Fibroblast of skin of right biceps (primary cell): ENCODE measurements at regions not wholly inside any gene's neighbourhood (a gene's known extent, or its start where the extent isn't known, plus 50 kb on each side); places are given as distances from the start of the nearest gene placed in this dataset.
A peak's percentile ranks its signal among the peaks of the same experiment; 100 is the strongest.

Experiments used
- DNase-seq: peaks from one replicate; pipeline ENCODE4 v3.0.0-alpha.2; 2013

DNA sequence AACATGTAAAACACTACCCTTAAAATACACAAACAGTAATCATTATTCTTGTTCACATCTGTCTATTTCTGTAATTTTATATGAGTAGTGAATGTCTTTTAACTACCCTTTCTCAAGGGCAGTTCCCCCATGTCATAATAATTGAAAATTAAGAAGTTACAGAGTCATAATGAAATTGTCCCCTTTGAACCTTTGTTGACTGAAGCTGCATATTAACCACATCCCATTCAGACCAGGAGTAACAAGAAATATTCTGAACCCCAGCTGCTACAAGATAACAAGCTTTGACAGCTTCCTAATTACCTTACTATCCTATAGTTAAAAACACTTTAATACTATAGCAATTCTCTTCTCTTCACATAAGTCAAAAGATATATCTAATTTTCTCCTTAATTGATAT, 635.9 kb upstream of the SUCLG2 start:
- DNase-seq = no peak

- DNase-seq = no peak
Measured at GRCh38 chr3:68288085-68288484, 633.7 kb upstream of the SUCLG2 start.

DNA sequence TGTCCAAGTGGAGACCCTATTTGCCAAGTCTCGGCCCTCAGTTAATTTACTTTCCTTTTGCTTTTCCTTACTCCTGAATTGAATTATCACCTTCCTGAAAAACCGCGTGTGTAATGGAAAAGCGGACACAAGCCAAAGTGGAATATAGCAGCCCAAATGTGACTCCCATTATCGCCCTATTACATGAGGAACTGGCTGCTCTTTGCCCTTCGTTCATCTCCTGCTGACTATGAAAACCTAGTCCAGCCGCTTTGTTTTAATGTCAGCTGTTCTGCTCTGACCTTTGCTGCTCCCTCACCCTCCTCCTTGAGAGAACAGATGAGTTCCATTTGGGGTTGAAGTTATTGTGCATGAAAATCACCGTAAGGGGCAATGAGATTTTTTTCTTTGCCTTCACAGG, 632.7 kb upstream of the SUCLG2 start:
- DNase-seq = no peak

- no peak for DNase-seq
Measured at GRCh38 chr3:68274286-68274685, 619.9 kb upstream of the SUCLG2 start.

GRCh38 chr3:68271145-68271544, 616.7 kb upstream of the SUCLG2 start:
- DNase-seq = no peak

DNA sequence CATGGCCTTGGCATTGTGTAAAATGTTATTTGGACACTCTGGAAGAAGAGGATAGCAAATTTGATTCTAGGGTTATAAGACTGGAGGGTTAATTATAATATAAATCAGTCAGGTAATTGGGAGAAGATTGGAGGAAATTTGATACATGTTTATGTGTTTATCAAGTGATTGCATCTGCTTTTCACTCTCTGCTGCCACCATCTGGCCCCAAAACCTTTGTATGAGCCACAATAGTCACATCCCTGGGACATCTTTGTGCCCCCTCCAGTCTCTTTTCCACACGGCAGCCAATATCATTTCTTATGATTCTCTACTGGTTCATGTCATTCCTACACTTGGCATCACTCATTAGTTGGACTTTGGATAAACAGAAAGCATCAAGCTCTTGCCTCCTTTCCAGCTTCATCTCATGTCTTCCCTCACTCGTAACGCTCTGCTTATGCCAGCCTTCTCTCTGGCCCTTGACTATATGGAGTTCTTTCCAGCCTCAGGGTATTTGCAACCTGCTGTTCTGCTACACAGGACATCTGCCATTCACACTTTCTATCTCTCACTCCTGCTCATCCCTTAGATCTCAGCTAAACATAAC, 602.3 kb upstream of the SUCLG2 start:
- no peak for DNase-seq

- DNase-seq = no peak
Measured at GRCh38 chr3:68249265-68249664, 594.9 kb upstream of the SUCLG2 start.

DNA sequence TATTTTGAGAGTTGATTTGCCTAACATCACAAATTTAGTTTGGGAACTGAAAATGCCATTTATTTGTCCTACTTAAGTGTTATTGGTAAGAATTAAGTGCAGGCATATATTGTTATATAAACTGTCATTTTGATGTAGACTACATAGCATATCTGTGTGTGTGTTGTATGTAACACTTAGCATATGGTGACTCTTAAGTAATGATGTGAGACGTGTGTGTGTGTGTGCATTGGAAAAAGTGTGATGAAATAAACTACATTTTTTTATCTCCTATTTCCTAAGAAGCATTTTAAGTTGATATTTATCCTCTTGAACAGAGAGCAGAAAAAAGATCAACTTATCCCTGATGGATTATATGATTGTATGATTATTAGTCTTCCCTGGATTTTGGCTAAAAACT, 588.2 kb upstream of the SUCLG2 start:
- DNase-seq = no peak

DNA sequence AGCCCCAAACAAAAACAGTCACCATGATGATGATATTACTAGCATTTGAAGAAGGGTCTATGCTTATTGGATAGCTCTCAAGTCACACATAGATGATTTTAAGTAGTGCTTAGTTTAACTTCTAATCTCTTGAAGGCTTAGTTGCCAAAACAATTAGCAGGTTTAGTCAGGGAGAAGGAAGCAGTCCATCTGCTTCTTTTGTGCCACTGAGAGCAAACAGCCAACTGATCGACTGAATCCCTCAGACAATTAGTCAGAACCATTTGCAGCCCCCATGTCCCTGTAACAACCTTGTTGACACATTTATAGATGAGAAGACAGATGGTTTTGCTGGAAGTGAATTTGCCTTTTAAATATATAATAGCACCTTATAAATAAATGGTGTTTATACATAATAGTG, 585.1 kb upstream of the SUCLG2 start:
- no peak for DNase-seq

DNA sequence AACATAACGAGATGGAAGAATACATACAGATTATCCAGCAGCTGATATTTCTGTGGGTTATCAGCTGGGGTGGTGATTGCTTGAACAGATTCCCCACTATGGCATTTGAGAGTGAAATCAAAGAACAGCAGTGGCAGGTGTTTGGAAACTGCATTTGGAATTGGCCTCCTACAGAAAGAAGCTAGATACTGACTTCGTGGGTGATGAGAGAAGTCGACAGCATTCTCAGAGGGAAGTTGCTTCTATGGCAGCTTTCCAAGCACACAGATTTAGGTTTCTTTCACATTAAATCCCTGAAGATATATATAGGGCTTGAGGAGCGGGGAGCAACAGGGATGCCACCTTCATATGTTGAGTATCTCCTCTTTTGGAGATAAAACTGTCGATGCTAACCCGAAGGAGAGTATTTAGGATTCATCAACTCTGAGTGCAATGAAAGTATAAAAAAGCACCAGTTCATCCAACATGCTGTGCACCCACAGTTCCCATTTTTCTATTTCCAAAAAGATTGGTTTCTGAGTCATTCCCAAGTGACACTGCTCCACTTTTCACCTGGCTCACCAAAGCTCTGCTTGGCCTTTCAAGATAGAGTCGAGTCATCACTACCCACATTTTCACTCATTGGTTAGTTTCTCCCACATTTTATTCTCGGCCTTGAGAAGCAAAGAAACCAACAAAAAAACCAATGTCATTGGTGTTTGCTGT, 579.8 kb upstream of the SUCLG2 start:
- DNase-seq = no peak

DNA sequence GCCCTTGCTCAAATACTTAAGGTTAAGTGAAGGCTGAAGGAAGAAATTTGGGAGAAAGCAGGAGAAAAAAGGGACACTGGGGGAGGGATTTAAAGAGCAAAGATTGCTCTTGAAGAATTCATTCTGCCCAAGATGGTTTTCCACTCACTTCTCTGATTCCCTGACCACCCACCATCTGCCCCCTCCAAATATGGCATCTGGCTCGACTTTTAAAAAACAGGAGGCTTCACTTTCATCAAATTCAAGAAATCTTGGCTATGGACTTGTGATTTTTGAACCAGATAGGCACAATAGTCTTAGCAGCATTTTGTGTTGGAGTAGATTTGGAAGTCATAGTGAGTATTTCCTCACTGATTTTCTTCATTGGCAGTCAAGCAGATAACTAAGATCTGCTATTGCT, 574.4 kb upstream of the SUCLG2 start:
- DNase-seq = no peak

DNA sequence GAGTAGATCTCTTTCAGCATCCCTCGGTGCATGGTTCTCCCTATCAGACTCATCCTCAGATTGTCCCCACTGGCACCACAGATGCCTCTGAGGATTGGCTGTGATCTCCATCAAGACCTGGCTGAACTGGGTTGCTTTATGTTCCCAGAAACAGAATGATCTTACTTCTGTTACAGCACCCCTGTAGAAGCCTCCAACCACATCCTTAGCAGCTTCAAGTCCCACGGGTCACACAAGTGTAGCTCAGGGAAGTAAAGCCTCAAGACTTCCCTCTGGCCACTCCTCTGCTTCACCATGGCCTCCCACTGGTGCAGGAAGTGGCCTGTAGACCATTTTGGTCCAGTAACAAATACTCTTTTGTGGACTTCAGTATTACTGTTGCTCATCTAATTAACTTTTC, 566.4 kb upstream of the SUCLG2 start:
- no peak for DNase-seq

DNA sequence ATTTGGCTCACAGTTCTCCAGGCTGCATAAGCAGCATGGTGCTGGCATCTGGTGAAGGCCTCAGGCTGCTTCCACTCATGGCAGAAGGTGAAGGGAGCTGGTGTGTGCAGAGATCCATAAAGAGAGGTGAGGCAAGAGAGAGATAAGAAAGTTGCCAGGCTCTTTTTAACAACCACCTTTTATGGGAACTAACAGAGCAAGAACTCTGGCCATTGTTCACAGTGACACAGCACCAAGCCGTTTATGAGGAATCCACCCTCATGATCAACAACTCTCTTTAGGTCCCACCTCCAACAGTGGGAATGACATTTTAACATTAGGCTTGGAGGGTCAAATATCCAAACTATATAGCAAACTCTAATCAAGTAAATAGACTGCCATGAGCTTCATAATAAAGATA, 557.2 kb upstream of the SUCLG2 start:
- DNase-seq = no peak

DNA sequence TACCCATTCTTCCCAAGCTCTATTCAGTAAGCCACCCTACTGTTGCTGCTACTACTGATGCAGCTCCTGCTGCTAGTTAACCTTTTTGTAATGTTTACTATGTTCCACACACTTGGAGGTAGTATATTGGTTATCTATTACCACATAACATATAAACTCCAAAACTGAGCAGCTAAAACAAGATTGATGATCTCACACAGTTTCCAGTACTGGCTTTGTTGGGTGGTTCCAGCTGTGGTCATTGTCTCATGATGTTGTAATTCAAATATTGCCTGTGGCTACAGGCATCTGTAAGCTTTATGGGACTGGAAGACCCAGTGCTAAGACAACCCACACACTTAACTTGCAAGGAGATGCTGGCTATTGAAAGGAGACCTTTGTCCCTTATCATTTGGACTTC, 556.2 kb upstream of the SUCLG2 start:
- DNase-seq = no peak

DNA sequence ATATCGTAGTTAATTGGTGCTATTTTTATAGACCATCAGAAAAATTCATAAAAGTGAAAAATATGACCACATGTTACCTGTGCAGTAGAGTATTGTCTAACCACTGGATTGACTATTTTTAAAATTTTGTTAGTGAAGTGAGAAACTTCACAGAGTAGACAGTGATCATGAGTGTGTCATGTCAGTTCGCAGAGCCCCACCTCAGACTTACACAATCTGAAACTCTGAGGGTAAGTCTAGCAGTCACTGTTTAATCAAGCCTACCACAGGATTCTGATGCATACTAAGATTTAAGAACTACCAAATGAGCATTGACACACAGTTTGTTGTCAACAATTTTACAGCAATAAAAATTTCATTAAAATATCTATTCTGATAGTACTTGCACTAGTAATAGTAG, 552.9 kb upstream of the SUCLG2 start:
- no peak for DNase-seq

GRCh38 chr3:68206524-68207117, 552.2 kb upstream of the SUCLG2 start:
- DNase-seq = no peak

DNA sequence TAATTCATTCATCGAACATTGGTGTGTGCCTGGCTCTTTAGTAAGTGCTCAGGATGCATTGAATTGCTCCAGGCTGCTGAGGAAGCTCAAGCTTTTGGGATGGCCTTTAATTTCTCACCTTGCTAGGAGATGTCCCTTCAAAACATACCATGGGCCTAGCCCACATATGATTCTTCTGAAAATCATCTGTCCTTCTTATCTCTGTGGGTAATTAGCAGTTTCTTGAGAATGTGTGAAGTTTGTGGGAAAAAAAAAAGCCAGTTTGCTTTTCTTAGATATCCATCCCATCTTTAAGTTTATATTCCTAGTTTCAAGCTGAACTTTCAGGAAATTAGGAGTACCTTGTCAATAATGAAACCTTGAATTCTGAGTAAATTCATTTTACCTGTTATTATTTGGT, 532.3 kb upstream of the SUCLG2 start:
- no peak for DNase-seq

- DNase-seq = no peak
Measured at GRCh38 chr3:68176600-68176999, 522.2 kb upstream of the SUCLG2 start.

- DNase-seq = peak; percentile 1
Measured at GRCh38 chr3:68173012-68173634, 518.7 kb upstream of the SUCLG2 start.

- DNase-seq = no peak
Measured at GRCh38 chr3:68172039-68172438, 517.6 kb upstream of the SUCLG2 start.

DNA sequence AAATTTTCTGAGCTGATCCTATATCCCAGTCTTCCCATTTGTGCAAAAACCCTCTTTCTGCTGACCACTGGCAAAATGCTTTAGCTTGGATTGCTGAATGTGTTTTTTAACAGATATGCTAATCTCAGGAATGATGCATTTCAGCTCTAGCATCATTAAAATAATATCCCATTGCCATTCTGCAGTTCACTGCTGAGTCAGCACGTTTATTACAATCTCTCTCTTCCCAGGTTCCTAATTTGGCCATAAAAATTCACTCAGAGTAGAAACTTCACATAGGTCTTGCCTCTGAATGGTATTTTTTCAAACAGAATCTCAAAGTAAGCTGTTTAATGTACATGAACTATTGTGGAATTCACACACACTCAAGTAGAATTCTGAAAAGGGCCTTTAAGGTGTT, 509.6 kb upstream of the SUCLG2 start:
- no peak for DNase-seq

GRCh38 chr3:68163062-68163461, 508.6 kb upstream of the SUCLG2 start:
- no peak for DNase-seq

DNA sequence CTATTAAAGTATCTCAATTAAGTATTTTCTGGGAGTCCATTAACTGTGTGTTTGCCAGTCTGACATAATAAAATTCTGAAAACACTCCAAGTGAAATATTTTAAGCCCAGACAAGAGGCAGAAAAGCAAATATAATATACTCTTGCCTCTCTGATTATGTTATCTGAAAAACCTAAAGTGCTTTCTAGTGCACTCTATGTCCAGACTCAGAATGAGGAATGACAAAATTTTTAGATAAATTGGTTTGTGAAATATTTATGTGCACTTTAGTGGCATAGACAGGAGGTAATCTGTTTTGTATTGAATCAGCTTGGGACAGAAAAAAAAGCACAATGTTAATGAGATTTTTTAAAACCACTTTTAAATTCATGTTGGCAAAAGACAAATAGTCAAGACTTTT, 508.2 kb upstream of the SUCLG2 start:
- no peak for DNase-seq

- no peak for DNase-seq
Measured at GRCh38 chr3:68151359-68151758, 496.9 kb upstream of the SUCLG2 start.
